GM19438 (cell line): ENCODE measurements at regions not wholly inside any gene's neighbourhood (a gene's known extent, or its start where the extent isn't known, plus 50 kb on each side); places are given as distances from the start of the nearest gene placed in this dataset.
A peak's percentile ranks its signal among the peaks of the same experiment; 100 is the strongest.

ENCODE experiments used
- ATAC-seq: cut with Tn5 transposase; IDR thresholded peaks from one replicate; pipeline ENCODE4 v1.9.1; 2021; ENCODE audit warnings: low read depth; ENCODE audit not compliant: unreplicated experiment

DNA sequence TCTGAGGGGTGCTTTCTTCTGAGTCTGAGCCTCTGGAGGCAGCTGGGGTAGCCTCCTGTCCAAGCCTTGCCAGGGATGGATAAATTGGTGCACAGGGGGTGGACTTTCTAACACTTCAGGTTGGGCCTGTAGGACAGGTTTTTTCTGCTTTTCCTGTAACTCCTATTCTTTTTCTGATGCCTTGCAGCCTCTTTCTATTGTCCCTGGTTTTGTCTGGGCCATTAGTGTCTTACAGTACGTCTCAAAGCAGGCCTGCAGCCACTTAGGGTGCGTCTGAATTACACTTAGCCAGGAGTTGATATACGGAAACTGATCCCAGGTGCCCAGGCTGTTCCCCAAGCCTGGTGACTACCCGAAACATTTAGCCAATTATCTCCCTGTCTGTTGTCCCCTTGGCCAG is 213.3 kb upstream of the HTR2A start:
- no peak for ATAC-seq

DNA sequence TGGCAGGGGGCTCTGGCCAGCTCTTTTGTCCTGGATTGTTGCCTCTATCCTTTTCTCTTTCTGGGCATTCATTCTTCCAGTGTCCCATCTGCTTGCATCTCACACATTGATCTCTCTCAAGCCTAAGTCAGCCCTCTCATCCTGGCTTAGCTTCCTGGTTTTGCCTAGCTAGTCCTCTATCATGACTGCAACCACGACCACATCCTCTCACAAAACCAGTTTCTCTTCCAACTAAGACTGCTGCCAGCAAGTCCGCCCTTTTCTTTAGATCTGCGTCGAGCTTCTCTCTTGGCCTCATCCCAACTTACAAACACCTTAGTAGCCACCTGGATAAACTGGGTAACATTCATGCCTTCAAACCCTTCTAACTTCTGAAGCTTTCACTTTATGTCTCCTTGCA is 212.2 kb upstream of the HTR2A start:
- peak; percentile 98 for ATAC-seq

DNA sequence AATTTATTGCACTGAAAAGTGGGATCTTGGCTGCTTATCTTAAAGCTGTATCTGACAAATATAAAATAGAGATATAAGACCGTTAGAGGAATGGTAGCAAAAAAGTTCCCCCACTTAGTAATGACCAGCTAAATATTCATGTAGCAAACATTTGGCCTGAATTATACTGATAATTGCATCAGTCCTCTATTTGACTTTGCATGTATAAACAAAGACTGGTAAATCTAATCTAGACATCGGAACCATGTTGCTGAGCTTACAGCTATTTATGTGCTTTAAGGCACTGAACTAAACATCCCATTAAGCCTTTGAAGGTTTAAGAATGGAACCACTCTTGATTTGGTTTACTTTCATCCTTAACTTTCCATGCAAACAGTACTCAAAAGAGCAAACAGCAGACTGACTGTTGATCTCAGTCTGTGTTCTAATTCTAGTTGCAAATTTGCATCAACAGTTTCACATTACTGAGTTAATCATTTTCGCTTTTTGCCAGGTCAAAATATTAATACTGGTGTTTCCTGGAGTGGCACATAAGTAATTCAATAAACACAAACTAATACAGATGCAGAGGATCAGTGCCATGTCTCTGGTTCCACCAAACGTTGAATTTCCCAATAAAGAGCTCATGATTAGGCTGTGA is 203.5 kb upstream of the HTR2A start:
- ATAC-seq: peak; percentile 88

DNA sequence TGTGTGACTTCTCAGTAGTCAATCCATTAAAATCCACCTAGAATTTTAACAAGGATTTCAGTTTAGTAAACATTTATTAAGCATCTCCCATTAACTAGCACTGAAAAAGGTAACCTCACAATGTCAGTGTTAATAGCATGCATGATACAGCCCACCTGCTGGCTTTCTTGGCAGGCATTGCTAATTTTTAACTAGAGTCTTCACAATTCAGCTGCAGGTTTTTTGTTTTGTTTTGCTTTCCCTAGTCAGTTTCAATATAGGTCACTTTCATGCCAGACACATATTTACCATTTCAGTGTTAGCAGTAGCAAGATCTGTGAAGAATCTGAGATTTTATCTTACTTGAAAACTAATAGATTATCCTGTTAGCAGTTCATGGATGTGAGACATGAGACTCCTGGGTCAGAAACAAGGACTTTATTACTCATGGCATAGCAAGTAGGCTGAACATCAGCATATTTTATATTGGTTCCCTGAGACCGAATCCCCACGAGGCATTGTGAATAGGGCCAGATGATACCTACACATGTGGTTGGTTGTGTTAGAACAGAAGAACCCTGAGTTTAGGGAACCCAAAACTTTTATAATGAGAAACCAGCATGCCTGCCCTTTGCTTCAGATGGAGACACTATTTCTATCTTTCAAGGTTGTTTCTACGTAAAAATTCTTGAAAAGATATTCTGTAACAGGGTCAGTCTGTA is 198.0 kb upstream of the HTR2A start:
- ATAC-seq: peak; percentile 96

DNA sequence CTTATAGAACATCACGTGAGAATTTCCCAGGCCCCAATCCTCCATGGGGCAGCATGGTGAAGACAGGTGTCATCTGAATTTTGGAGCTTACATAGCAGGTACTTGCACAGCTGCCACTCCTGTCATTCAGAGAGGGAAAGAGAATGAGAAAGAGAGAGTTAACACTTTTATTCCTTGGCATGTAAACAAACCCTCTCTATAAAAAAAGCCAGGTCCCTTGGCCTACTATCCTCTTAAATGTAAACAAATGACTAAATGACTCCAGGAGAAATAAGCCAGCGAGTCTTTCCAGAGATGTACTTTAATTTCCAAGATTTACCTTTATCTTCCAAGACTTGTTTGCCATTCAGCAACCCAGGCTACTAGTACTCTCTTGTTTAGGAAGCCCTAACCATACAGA is 195.3 kb upstream of the HTR2A start:
- ATAC-seq: no peak

DNA sequence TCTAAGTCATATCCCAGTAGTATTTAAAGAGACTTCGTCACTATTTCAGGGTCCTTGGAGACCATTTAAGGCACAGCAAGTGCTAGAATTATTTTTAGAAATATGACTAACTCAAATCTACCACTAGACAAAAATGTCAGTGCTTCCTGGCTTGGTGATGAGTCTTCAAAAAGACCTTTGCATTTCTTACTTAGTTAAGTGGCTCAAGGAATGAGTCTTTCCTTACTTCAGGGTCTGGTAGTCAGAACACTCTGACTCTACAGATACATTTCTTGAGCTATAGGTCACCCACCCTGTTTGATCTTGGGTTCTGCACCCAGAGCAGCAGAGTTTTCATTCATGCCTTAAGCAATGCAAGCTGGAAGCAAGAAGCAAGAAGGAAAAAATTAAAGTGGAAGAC is 191.0 kb upstream of the HTR2A start:
- ATAC-seq: no peak

DNA sequence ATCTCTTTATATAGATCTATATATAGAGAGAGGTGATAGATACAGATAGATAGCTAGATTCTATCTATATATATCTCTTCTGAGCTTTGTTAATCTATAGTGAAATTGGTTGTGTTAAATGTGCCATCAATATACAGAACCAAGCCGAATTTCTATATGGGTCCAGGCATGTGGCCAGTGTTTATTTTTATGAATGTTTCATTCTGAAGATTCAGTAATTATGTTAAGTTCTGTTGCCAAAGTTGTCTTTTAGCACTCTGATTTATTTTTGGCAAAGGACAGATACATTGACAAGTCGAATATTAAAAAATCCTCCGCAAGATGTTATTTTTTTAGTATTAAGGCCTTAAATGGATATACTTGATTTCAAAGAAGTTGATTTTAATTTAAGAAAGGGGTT is 190.4 kb upstream of the HTR2A start:
- ATAC-seq: no peak

DNA sequence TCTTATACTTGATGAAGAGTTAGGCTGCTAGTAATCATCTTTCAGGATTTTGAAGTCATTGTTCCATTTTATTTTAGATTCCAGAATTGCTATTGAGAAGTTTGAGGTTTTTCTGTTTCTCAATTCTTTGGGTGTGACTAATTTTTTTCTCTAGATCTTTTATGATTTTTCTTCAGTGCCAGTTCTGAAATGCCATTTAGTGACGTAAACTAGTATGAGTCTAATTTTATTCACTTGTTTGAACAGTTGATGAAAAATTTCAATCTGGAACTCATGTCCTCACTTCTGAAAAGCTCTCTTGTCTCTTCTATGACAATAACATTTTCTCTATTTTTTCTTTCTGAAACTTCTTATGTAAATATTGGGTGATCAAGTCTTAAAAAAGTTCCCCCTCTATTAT is 188.5 kb upstream of the HTR2A start:
- no peak for ATAC-seq

DNA sequence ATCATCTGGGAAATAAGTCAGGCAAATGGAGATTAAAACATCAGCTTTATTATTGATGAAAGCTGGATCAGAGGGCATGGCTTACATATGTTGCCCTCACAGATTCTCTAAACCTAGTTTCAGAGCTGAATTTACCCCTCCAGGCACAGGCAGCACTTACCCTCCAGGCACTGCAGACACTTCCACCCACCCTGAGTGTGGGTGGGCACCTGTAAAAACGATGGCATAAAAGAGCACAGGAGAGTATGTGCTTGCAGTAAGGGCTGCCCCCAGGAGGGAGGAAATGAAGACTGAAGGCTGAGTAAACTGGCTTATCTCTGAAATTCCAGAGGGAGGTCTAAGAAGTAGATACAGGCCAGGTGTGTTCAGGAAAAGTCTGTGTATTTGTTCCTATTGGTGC is 185.0 kb upstream of the HTR2A start:
- ATAC-seq: no peak

DNA sequence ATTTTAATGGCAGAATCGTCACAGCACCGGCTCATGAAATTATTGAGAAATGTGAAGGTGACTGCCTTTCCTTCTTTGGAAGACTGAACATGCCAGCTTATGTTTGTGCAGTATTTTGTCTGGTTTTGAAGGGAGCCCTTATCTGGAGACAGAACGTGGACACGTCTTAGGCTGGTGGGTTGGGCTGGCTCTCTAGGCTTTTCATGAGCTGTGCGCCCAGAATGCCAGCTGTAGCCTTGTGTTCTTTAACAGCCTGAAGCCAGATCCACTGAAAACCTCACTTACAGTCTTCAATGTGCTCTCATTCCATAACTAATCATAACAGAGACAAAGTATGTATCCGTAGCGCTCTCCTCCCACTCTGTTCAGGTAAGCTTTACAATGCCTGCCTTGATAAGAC is 184.4 kb upstream of the HTR2A start:
- no peak for ATAC-seq

DNA sequence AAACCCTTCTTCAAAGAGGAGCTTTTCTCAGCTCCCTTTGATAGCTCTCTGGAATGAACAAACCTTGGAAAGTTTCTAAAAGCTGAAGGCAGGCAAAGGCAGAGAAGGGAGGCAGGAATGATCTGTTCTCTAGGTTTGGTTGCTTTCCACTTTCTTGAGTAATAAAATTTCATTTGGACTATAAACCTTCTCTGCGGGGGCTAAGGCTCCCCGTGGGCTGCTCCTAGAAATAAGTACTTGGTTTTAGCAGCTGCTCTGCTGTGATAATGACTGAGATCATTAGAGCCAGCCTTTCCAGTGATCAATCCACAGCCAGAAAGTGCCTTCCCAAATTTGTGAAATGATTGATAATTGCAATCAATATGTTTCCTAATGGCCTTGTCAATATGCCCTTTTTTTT is 183.8 kb upstream of the HTR2A start:
- no peak for ATAC-seq

DNA sequence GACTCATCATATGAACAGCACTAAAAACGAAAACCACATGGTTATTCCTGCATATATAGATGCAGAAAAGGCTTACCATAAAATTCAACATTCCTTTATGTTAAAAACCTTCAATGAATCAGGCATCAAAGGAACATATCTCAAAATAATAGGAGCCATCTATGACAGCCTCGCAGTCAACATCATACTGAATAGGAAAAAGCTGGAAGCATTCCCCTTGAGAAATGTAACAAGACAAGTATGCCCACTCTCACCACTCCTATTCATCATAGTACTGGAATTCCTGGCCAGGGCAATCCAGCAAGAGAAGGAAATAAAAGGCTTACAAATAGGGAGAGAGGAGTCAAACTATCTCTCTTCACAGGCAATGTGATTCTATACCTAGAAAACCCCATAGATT is 179.6 kb upstream of the HTR2A start:
- no peak for ATAC-seq

DNA sequence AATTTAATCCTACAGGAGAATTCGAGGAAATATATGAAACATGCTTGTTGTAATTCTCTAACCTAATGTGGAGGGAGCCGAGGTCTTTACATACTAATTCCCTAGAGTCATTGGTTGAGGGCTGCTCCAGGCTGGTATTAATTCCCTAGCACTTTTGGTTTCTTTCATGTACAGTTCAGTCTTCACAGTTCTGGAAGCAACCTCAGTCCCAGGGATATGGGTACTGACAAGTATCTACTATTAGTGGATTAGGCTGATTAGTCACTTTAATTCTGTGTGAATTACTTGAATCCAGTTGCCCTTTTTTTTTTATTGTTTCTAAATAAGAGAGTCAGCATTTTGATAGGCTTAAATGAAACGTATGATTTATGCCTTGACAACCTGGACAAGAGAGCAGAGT is 172.3 kb upstream of the HTR2A start:
- ATAC-seq: no peak

DNA sequence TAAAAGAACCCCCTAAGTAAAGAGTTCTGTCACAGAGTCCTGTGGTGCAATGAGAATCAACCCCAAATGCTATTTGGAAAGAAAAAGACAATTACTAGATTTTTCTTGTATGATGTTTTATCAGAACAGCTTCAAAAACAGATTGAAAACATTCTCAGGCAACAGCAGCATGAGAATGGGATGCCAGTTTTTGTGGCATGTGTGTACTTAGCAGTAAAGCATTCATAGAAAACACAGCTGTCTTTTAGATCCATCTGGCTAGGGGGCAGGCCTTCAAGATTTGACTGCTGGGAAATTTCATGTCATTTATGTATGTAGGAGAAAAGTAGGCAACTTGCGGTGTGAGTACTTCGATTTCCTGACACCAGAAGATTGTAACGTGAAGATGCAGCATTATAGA is 170.5 kb upstream of the HTR2A start:
- ATAC-seq: no peak

DNA sequence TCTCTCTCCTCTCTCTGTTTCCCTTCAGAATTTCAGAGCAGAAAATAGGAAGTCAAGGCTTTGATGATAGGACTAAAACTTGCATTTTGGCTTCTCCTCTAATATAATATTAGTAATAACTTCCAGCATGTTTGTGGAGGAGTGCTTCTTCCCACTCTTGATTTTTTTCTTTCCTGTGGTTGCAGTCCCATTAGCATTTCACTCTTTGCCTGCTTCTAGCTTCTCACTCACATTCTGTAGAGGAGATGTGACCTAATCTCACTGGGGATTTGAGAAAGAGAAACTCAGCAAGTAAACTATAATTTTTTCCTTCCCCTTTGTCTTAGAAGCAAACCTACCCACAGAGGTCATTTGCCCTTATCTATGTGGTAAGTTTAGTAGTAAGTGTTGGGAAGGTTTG is 169.4 kb upstream of the HTR2A start:
- no peak for ATAC-seq

DNA sequence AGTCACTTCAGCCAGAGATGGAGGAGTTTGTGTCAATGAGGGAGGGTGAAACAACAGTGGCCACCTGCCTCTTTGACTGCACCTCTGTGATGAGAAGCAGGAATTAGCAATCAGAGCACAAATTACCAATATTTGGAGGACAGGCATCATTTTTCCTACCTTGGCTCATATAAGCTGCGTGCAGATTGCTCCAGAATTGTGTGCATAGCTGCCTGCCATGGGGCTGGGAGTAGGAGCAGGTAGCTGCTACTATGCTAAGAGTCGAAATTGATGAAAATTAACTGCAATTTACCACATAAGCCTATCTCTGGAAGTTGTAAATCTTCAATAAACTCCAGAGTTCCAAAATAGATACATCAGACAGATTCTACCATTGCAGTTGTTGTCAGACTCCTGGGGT is 167.5 kb upstream of the HTR2A start:
- ATAC-seq: no peak

DNA sequence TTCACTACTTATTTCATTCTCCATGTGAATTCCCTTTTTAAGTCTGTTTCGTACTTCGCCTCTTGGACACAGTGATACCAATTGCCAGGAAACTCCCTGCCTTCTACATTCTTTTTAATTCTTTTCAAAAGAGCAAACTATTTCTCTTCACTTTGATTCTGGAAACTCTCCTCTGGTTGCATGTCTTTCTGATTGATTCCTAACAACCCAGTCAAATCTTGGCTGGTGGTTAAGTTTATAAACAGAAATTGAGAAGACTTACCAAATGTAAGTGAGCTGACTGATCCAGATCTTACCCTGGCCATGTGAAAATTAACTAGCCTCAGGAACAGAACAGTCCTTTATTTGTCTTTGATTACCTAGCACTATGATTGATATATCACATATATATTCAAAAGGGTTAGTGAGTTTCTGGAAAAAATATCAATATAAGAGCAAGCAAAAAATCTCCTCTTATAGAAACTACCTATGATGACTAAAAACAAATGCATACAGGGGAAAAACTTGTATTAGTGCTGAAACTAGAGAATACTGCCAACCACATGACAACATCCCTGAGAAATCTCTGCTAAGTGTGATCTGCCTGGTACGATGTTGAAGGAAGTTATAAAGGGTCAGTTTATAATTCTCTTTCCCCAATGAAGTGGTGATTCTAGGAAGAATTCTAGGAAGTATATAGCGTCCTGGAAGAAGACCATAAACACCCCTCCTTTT is 152.6 kb upstream of the HTR2A start:
- no peak for ATAC-seq

DNA sequence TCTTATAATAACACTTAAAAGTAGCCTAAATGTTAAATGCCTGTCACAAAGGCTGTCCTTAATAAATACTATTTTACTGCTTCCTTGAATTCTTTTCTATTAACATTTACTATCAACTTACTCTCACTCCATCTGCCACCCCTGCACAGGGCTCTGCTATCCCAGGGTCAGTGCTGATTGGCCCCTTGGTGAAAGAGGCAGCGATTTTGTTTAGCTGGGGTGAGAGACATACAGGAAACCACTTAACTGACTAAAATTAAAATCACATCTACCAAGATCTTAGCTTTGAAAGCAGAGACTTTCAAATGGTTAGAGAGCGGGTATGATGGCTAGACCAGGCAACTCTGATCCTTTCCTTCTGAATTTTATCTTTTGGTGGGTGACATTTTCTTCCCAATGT is 149.9 kb upstream of the HTR2A start:
- peak; percentile 58 for ATAC-seq

DNA sequence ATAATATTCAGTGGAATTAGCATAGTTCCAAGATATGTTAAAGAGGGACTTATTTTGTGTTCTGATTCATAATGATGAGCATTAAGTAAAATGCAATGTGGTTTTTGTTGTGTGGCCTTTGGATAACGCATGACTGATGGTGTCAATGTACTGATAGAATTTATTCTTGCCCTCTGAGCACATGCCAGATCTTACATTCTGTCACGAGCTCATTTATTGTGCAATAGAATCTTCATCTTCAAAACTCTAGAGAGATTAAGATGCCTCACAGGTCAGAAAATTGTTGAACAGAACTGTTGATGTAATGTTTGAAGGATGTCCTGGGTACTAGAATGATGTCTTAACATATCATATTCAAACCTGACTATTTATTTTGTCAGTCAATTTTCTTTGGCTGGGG is 148.0 kb upstream of the HTR2A start:
- no peak for ATAC-seq

DNA sequence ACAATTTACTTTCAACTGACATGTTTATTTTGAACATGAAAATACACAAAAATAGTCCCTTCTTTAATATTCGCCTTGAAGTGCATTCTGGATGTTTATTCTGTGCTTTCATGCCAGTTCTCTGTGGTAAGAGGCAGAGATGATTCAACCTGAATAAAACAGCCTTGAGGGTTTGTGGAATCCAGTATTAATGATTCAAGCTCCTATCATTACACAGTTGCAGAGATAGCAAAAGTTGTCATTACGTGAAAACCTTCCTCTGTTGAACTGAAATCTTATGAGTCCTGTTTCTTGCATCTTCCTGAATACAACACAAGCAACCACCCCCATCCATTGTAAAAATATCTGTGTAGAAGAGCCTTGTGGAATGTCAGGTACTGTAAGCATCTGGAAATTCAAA is 142.3 kb upstream of the HTR2A start:
- ATAC-seq: no peak

DNA sequence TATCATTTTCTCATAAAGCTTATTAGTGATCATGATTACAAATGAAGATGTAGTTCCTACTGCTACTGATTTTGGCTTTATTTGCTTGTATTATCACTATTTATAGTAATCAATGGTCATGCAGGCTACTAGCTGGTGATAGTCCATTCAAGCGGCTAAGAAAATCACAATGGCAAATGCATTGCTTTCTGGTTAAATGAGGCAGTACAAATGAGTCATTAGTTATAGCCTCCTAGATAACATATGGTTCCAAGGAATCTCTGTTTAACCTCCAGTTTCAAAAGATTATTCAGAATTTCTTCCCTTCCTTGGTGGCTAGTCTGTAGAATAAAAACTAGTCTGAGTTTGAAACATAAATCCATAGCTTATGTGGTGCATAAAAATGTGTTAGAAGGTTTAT is 141.3 kb upstream of the HTR2A start:
- ATAC-seq: no peak
